ENCODE measurements at regions not wholly inside any gene's neighbourhood (a gene's known extent, or its start where the extent isn't known, plus 50 kb on each side); places are given as distances from the start of the nearest gene placed in this dataset.

GRCh38 chr17:79534111-79534510 lies 76.7 kb downstream of the RBFOX3 start:
- TF ChIP-seq RFX5 (IDR thresholded peaks at IDR 0.05), result no peak
- no peak for TF ChIP-seq CEBPB (IDR thresholded peaks at IDR 0.05)
- TF ChIP-seq NFE2L2 (conservative IDR thresholded peaks at IDR 0.05; ENCODE audit: low read length), result no peak
- no peak for TF ChIP-seq POLR2A (IDR thresholded peaks at IDR 0.05; ENCODE audit: low read length)
- no peak for TF ChIP-seq CHD2 (IDR thresholded peaks at IDR 0.05; ENCODE audit: low read length, partially characterized antibody)
- no peak for TF ChIP-seq CTCF (IDR thresholded peaks at IDR 0.05)
- TF ChIP-seq KDM1A (IDR thresholded peaks at IDR 0.05; ENCODE audit: low read depth), result no peak

Data from A549 (cell line).